ENCODE measurements at regions not wholly inside any gene's neighbourhood (a gene's known extent, or its start where the extent isn't known, plus 50 kb on each side); places are given as distances from the start of the nearest gene placed in this dataset.

DNA sequence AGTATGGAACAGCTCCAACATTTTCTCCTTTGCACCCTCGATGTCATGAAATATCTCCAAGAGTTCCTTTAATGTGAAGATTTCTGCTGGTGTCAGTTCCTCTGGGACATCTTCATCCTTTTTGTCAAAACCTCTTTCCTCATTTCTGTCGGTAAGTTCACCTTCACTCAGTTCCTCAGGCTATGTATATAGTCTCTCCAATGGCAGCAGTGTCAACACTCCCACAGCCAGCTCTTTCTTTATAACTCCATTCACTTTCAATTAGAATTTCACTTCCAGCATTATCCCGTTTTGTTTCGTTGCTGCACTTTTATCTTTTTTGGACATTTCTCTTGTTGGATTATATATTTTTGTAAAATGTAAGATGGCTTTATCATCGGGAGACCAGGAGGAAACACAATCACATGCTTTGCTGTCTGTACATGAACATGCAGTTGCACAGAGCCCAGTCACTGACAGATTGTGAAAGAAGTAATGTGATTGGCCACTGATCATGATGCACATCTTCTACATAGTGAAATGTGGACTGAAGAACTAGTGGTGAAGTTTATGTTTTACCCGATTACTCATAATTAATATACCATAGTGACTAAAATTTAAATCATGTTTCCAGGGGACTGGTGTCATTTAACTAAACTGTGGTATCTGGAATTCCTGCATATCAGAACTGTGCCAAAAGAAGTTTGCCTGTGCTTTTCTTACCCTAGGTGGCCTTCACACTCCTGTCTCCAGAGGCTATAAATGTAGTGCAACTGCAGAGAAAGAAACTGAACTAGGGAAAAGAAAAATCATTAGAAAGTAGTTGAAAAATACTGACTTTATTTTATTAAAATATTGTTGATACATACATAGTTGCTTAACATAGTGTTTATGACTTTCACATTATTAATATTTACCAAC lies 289.6 kb downstream of the PPP1R3A start:
- TF ChIP-seq, protein P1, sequence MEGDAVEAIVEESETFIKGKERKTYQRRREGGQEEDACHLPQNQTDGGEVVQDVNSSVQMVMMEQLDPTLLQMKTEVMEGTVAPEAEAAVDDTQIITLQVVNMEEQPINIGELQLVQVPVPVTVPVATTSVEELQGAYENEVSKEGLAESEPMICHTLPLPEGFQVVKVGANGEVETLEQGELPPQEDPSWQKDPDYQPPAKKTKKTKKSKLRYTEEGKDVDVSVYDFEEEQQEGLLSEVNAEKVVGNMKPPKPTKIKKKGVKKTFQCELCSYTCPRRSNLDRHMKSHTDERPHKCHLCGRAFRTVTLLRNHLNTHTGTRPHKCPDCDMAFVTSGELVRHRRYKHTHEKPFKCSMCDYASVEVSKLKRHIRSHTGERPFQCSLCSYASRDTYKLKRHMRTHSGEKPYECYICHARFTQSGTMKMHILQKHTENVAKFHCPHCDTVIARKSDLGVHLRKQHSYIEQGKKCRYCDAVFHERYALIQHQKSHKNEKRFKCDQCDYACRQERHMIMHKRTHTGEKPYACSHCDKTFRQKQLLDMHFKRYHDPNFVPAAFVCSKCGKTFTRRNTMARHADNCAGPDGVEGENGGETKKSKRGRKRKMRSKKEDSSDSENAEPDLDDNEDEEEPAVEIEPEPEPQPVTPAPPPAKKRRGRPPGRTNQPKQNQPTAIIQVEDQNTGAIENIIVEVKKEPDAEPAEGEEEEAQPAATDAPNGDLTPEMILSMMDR (IDR thresholded peaks at IDR 0.05): no peak
- no peak for TF ChIP-seq POLR2A (IDR thresholded peaks at IDR 0.05)
